GM23338 (cell line): ENCODE measurements at regions not wholly inside any gene's neighbourhood (a gene's known extent, or its start where the extent isn't known, plus 50 kb on each side); places are given as distances from the start of the nearest gene placed in this dataset.

ENCODE experiments used
- ATAC-seq: fragments of 200-7000 bp; cut with Tn5 transposase; 3 replicates; pipeline ENCODE4 v1.9.1; 2020
- DNase-seq: peaks from one replicate; pipeline ENCODE4 v3.0.0-alpha.2; 2015; ENCODE audit warnings: low spot score
- H2AFZ ChIP-seq: fragments of 200-600 bp; sonication (generic); 2 replicates; pipeline ENCODE4 v1.8.0; 2016; ENCODE audit warnings: antibody characterized with exemption, mild to moderate bottlenecking, moderate library complexity
- H3F3A ChIP-seq: fragments of 200-600 bp; sonication (generic); replicated peaks from 2 replicates; pipeline ENCODE4 v1.8.0; 2017; ENCODE audit warnings: antibody characterized with exemption, mixed run types, low read depth
- H3K27ac ChIP-seq: fragments of 200-600 bp; sonication (generic); 2 replicates; pipeline ENCODE4 v1.6.1; 2016; ENCODE audit warnings: low read depth
- H3K27me3 ChIP-seq: fragments of 200-600 bp; sonication (generic); 2 replicates; pipeline ENCODE4 v1.8.0; 2016; ENCODE audit warnings: mild to moderate bottlenecking, mixed run types, moderate library complexity; ENCODE audit not compliant: insufficient read depth
- H3K36me3 ChIP-seq: fragments of 200-600 bp; sonication (generic); 2 replicates; pipeline ENCODE4 v1.8.0; 2016; ENCODE audit warnings: mild to moderate bottlenecking; ENCODE audit not compliant: insufficient read depth
- H3K4me1 ChIP-seq: fragments of 200-600 bp; sonication (generic); 2 replicates; pipeline ENCODE4 v1.8.0; 2016; ENCODE audit warnings: mild to moderate bottlenecking, moderate library complexity; ENCODE audit not compliant: insufficient read depth
- H3K4me2 ChIP-seq: fragments of 200-600 bp; sonication (generic); 2 replicates; pipeline ENCODE4 v1.7.1; 2017; ENCODE audit warnings: mixed run types
- H3K4me3 ChIP-seq: fragments of 200-600 bp; sonication (generic); 2 replicates; pipeline ENCODE4 v1.6.1; 2016; ENCODE audit warnings: mixed run types
- H3K79me2 ChIP-seq: fragments of 200-600 bp; sonication (generic); replicated peaks from 2 replicates; pipeline ENCODE4 v1.8.0; 2017; ENCODE audit warnings: mild to moderate bottlenecking; ENCODE audit not compliant: insufficient read depth
- H3K9me2 ChIP-seq: fragments of 200-600 bp; sonication (generic); 2 replicates; pipeline ENCODE4 v1.8.0; 2017; ENCODE audit not compliant: insufficient read depth
- H4K20me1 ChIP-seq: fragments of 200-600 bp; sonication (generic); replicated peaks from 2 replicates; pipeline ENCODE4 v1.8.0; 2017; ENCODE audit warnings: mild to moderate bottlenecking; ENCODE audit not compliant: insufficient read depth
- H3K27ac Mint-ChIP-seq: 2 replicates; pipeline ENCODE4 v1.8.0; 2020; ENCODE audit warnings: inconsistent platforms, mild to moderate bottlenecking, moderate library complexity, mixed read lengths
- H3K27me3 Mint-ChIP-seq: 3 replicates; pipeline ENCODE4 v1.8.0; 2022; ENCODE audit warnings: low read depth, mild to moderate bottlenecking, moderate library complexity, mixed read lengths, inconsistent platforms; ENCODE audit not compliant: insufficient read depth, poor library complexity
- H3K36me3 Mint-ChIP-seq: 3 replicates; pipeline ENCODE4 v1.8.0; 2021; ENCODE audit warnings: low read depth, mild to moderate bottlenecking, inconsistent platforms, moderate library complexity, mixed read lengths
- H3K4me1 Mint-ChIP-seq: 3 replicates; pipeline ENCODE4 v1.8.0; 2020; ENCODE audit warnings: mild to moderate bottlenecking, inconsistent platforms, mixed read lengths
- H3K4me3 Mint-ChIP-seq: 3 replicates; pipeline ENCODE4 v1.8.0; 2021; ENCODE audit warnings: moderate library complexity, mild to moderate bottlenecking, inconsistent platforms, mixed read lengths
- H3K9me3 Mint-ChIP-seq: 3 replicates; pipeline ENCODE4 v1.8.0; 2020; ENCODE audit warnings: moderate library complexity, mild to moderate bottlenecking, inconsistent platforms, mixed read lengths
- CREB1 ChIP-seq: fragments of 250-450 bp; sonication (Bioruptor Pico); IDR thresholded peaks from 2 replicates; pipeline ENCODE4 v1.5.0; 2020; ENCODE audit warnings: low read depth, mild to moderate bottlenecking, moderate library complexity
- CTCF ChIP-seq, 2 experiments: fragments of 200-600 bp in 1 of 2; sonication (generic) in 1 of 2; conservative IDR thresholded peaks; 2 replicates each; pipeline versions ENCODE4 v1.5.1 to v1.6.1; 2016 to 2017; ENCODE audit warnings: antibody characterized with exemption in 2 of 2, low read depth in 2 of 2, mild to moderate bottlenecking in 2 of 2, moderate library complexity in 1 of 2
- ETS1 ChIP-seq: IDR thresholded peaks from 2 replicates; pipeline ENCODE4 v1.6.1; 2016; ENCODE audit warnings: antibody characterized with exemption
- EZH2 ChIP-seq: fragments of 200-600 bp; sonication (generic); IDR thresholded peaks from one replicate; pipeline ENCODE4 v1.8.0; 2017; ENCODE audit warnings: antibody characterized with exemption, mild to moderate bottlenecking, low read depth; ENCODE audit not compliant: unreplicated experiment
- EZH2phosphoT487 ChIP-seq: fragments of 200-600 bp; sonication (generic); IDR thresholded peaks from one replicate; pipeline ENCODE4 v1.8.1; 2018; ENCODE audit warnings: antibody characterized with exemption; ENCODE audit not compliant: unreplicated experiment
- JUNB ChIP-seq: IDR thresholded peaks from one replicate; pipeline ENCODE4 v1.6.1; 2016; ENCODE audit warnings: antibody characterized with exemption; ENCODE audit not compliant: unreplicated experiment
- NANOG ChIP-seq: IDR thresholded peaks from 2 replicates; pipeline ENCODE4 v1.6.1; 2016; ENCODE audit warnings: antibody characterized with exemption, borderline replicate concordance
- POLR2AphosphoS5 ChIP-seq: IDR thresholded peaks from 2 replicates; pipeline ENCODE4 v1.6.1; 2016; ENCODE audit warnings: antibody characterized with exemption, low read depth
- ZNF114 ChIP-seq: fragments of 250-450 bp; sonication (Bioruptor Pico); IDR thresholded peaks from 2 replicates; pipeline ENCODE4 v1.5.0; 2020; ENCODE audit warnings: mild to moderate bottlenecking, moderate library complexity
- ZNF331 ChIP-seq: fragments of 250-450 bp; sonication (Bioruptor Pico); IDR thresholded peaks from 2 replicates; pipeline ENCODE4 v1.5.0; 2020; ENCODE audit warnings: low read depth, mild to moderate bottlenecking, moderate library complexity
- ZNF462 ChIP-seq: fragments of 250-450 bp; sonication (Bioruptor Pico); IDR thresholded peaks from 2 replicates; pipeline ENCODE4 v1.5.0; 2020; ENCODE audit warnings: mild to moderate bottlenecking, moderate library complexity

- Mint-ChIP-seq H3K27me3 (peaks cover 17% of the 10 kb centered on the region), H3K9me3 (peaks cover 4% of the 10 kb centered on the region; the same call in 1 of the 3 replicates), H3K36me3 (peaks cover 4% of the 10 kb centered on the region; the same call in 1 of the 3 replicates), H3K4me1 (peaks cover 12% of the 10 kb centered on the region; the same call in 2 of the 3 replicates), H3K27ac (no peak overlapping the region), H3K4me3 (no peak overlapping the region)
- Histone ChIP-seq H4K20me1 (no peaks in the 10 kb centered on the region), H3F3A (no peaks in the 10 kb centered on the region), H3K79me2 (no peaks in the 10 kb centered on the region), H3K4me1 (no peaks in the 10 kb centered on the region; the same call in 1 of the 2 replicates), H3K27me3 (no peaks in the 10 kb centered on the region), H2AFZ (no peak overlapping the region), H3K4me2 (no peak overlapping the region), H3K9me2 (peaks cover 12% of the 10 kb centered on the region), H3K36me3 (no peaks in the 10 kb centered on the region), H3K4me3 (no peak overlapping the region), H3K27ac (no peak overlapping the region)
- DNase-seq (no peak), ATAC-seq (no peak)
- TF ChIP-seq EZH2, result no peak
- no peak for TF ChIP-seq JUNB
- TF ChIP-seq ETS1, result no peak
- TF ChIP-seq CREB1 (CRISPR knock-in tag), result no peak
- no peak for TF ChIP-seq ZNF114
- no peak for TF ChIP-seq CTCF (conservative IDR thresholded peaks at IDR 0.05; ENCODE audit: low read depth in 2 of 2)
- TF ChIP-seq EZH2phosphoT487, result no peak
- TF ChIP-seq NANOG, result no peak
Observed at GRCh38 chr2:2669316-2669715, 338.2 kb upstream of the MYT1L start.

GRCh38 chr2:2668681-2669265 lies 337.7 kb upstream of the MYT1L start:
- Histone ChIP-seq H3K27ac (no peak overlapping the region), H3K36me3 (no peaks in the 10 kb centered on the region), H3F3A (no peaks in the 10 kb centered on the region), H2AFZ (no peak overlapping the region), H4K20me1 (no peaks in the 10 kb centered on the region), H3K27me3 (no peaks in the 10 kb centered on the region), H3K4me1 (no peaks in the 10 kb centered on the region; the same call in 1 of the 2 replicates), H3K79me2 (no peaks in the 10 kb centered on the region), H3K4me2 (no peak overlapping the region), H3K9me2 (peaks cover 7% of the 10 kb centered on the region; the same call in 1 of the 2 replicates), H3K4me3 (no peak overlapping the region)
- peaks cover 4% of the 10 kb centered on the region; the same call in 1 of the 3 replicates for H3K36me3 Mint-ChIP-seq
- peak overlapping the region; percentile 59; the same call in 1 of the 2 replicates for H3K27ac Mint-ChIP-seq
- H3K4me3 Mint-ChIP-seq, result no peak overlapping the region
- DNase-seq (no peak), ATAC-seq (no peak)
- TF ChIP-seq ETS1 (no peak), CREB1 (CRISPR knock-in tag) (no peak), NANOG (no peak), ZNF331 (CRISPR knock-in tag) (no peak), ZNF114 (no peak), POLR2AphosphoS5 (no peak), JUNB (no peak), ZNF462 (CRISPR knock-in tag) (no peak)
- peaks cover 4% of the 10 kb centered on the region; the same call in 1 of the 3 replicates for H3K9me3 Mint-ChIP-seq
- H3K4me1 Mint-ChIP-seq, result peaks cover 12% of the 10 kb centered on the region; the same call in 2 of the 3 replicates
- H3K27me3 Mint-ChIP-seq, result peaks cover 17% of the 10 kb centered on the region
